H1 (cell line): ENCODE measurements at regions not wholly inside any gene's neighbourhood (a gene's known extent, or its start where the extent isn't known, plus 50 kb on each side); places are given as distances from the start of the nearest gene placed in this dataset.
A peak's percentile ranks its signal among the peaks of the same experiment; 100 is the strongest.

Experiments
- CTCF ChIA-PET: fragments of 300-600 bp; sonication (Branson Sonifier 250); formaldehyde crosslinking; loops from one replicate; lab custom pipeline; 2021; ENCODE audit not compliant: partially characterized antibody; lab: Charles Lee
- POLR2A ChIA-PET: fragments of 300-600 bp; sonication (Branson Sonifier 250); formaldehyde crosslinking; loops from one replicate; lab custom pipeline; 2021; ENCODE audit warnings: inconsistent platforms; ENCODE audit not compliant: partially characterized antibody; lab: Charles Lee
- DNase-seq, 2 experiments: peaks; one replicate each; pipeline versions ENCODE4 v3.0.0 to v3.0.0-alpha.2; 2010 to 2022; ENCODE audit warnings: low spot score in 2 of 2, low read depth in 1 of 2, mixed read lengths in 1 of 2
- FAIRE-seq: peaks from 2 replicates; lab custom pipeline; 2011; peaks lifted over from hg19 to GRCh38; lab: Jason Lieb, UNC
- H2AFZ ChIP-seq: 2 replicates; pipeline ENCODE4 v1.8.1; 2012; ENCODE audit warnings: low read length, inconsistent platforms
- H2AK5ac ChIP-seq: 2 replicates; pipeline ENCODE4 v1.6.1; 2013; ENCODE audit warnings: low read depth, low read length
- H2BK120ac ChIP-seq: replicated peaks from 2 replicates; pipeline ENCODE3; 2013; ENCODE audit warnings: low read depth, low read length, inconsistent platforms
- H2BK12ac ChIP-seq: 2 replicates; pipeline ENCODE4 v1.6.1; 2013; ENCODE audit warnings: low read depth, low read length
- H2BK15ac ChIP-seq: 2 replicates; pipeline ENCODE4 v1.6.1; 2013; ENCODE audit warnings: low read length
- H2BK20ac ChIP-seq: 2 replicates; pipeline ENCODE4 v1.6.1; 2013; ENCODE audit warnings: low read length
- H2BK5ac ChIP-seq: 2 replicates; pipeline ENCODE4 v1.6.1; 2013; ENCODE audit warnings: low read depth, low read length
- H3K14ac ChIP-seq: 2 replicates; pipeline ENCODE4 v1.6.1; 2013; ENCODE audit warnings: inconsistent platforms; ENCODE audit not compliant: insufficient read length
- H3K18ac ChIP-seq: 2 replicates; pipeline ENCODE4 v1.6.1; 2013; ENCODE audit warnings: low read length; ENCODE audit errors: extremely low read depth
- H3K23ac ChIP-seq: 2 replicates; pipeline ENCODE4 v1.6.1; 2013; ENCODE audit warnings: inconsistent platforms; ENCODE audit not compliant: insufficient read length
- H3K23me2 ChIP-seq: 2 replicates; pipeline ENCODE4 v1.6.1; 2013; ENCODE audit warnings: low read depth, low read length
- H3K27ac ChIP-seq: 2 replicates; pipeline ENCODE4 v1.6.1; 2011; ENCODE audit warnings: low read depth, low read length, inconsistent platforms
- H3K27me3 ChIP-seq, 4 experiments: replicated peaks in 1 of 4; 1 replicate in 1 of 4; 2 replicates in 3 of 4; pipeline versions ENCODE4 v1.6.1 to v1.8.1; 2011 to 2013; ENCODE audit warnings: low read length in 3 of 4, mild to moderate bottlenecking in 3 of 4, inconsistent platforms in 2 of 4, mixed read lengths in 2 of 4, moderate library complexity in 1 of 4; ENCODE audit not compliant: control insufficient read depth in 3 of 4, insufficient read depth in 3 of 4; ENCODE audit errors: extremely low read depth in 1 of 4
- H3K36me3 ChIP-seq, 4 experiments: 2 replicates each; pipeline versions ENCODE4 v1.6.1 to v1.8.1; 2011 to 2013; ENCODE audit warnings: mild to moderate bottlenecking in 4 of 4, low read length in 3 of 4, moderate library complexity in 2 of 4, control low read depth in 1 of 4, inconsistent platforms in 1 of 4; ENCODE audit not compliant: insufficient read depth in 4 of 4, control insufficient read depth in 2 of 4
- H3K4ac ChIP-seq: replicated peaks from 2 replicates; pipeline ENCODE3; 2013; ENCODE audit warnings: low read length, low read depth, mixed read lengths, inconsistent platforms; ENCODE audit not compliant: insufficient read length
- H3K4me1 ChIP-seq, 4 experiments: replicated peaks in 1 of 4; 1 replicate in 1 of 4; 2 replicates in 3 of 4; pipeline versions ENCODE4 v1.6.1 to v1.8.1; 2011 to 2013; ENCODE audit warnings: low read length in 3 of 4, inconsistent platforms in 2 of 4, mixed read lengths in 1 of 4; ENCODE audit not compliant: insufficient read depth in 4 of 4, control insufficient read depth in 3 of 4
- H3K4me2 ChIP-seq, 2 experiments: 2 replicates each; pipeline versions ENCODE4 v1.6.1 to v1.8.1; 2011 to 2013; ENCODE audit warnings: low read depth in 2 of 2, low read length in 2 of 2, control low read depth in 1 of 2, inconsistent platforms in 1 of 2, mild to moderate bottlenecking in 1 of 2; ENCODE audit not compliant: insufficient read depth in 1 of 2
- H3K4me3 ChIP-seq, 4 experiments: fragments of 200-600, 300-600 bp in 1 of 4; sonication (generic), shearing (Covaris generic), sonication (Bioruptor Twin) in 1 of 4; 2 replicates each; pipeline versions ENCODE4 v1.5.1 to v1.8.1; 2011 to 2016; ENCODE audit warnings: low read length in 4 of 4, low read depth in 3 of 4, control low read depth in 2 of 4, inconsistent platforms in 2 of 4, mild to moderate bottlenecking in 2 of 4, mixed read lengths in 1 of 4, moderate library complexity in 1 of 4; ENCODE audit not compliant: insufficient read depth in 2 of 4; ENCODE audit errors: extremely low read depth in 1 of 4
- H3K56ac ChIP-seq: replicated peaks from 2 replicates; pipeline ENCODE3; 2013; ENCODE audit warnings: low read depth, mild to moderate bottlenecking, mixed read lengths, low read length, inconsistent platforms; ENCODE audit not compliant: insufficient read length
- H3K79me1 ChIP-seq: 2 replicates; pipeline ENCODE4 v1.6.1; 2013; ENCODE audit warnings: low read depth, low read length, control low read depth
- H3K79me2 ChIP-seq, 2 experiments: 2 replicates each; pipeline versions ENCODE4 v1.6.1 to v1.8.1; 2012 to 2013; ENCODE audit warnings: low read length in 2 of 2, mild to moderate bottlenecking in 2 of 2, inconsistent platforms in 1 of 2; ENCODE audit not compliant: insufficient read depth in 2 of 2, control insufficient read depth in 1 of 2
- H3K9ac ChIP-seq, 4 experiments: replicated peaks in 1 of 4; 1 replicate in 1 of 4; 2 replicates in 3 of 4; pipeline versions ENCODE4 v1.6.1 to v1.8.1; 2011 to 2013; ENCODE audit warnings: low read depth in 3 of 4, low read length in 3 of 4, control low read depth in 2 of 4, mild to moderate bottlenecking in 2 of 4, moderate library complexity in 2 of 4, inconsistent platforms in 1 of 4; ENCODE audit errors: extremely low read depth in 1 of 4
- H3K9me3 ChIP-seq, 2 experiments: 2 replicates each; pipeline versions ENCODE4 v1.6.1 to v1.8.1; 2012 to 2013; ENCODE audit warnings: mild to moderate bottlenecking in 2 of 2, moderate library complexity in 2 of 2, control low read depth in 1 of 2, inconsistent platforms in 1 of 2, low read depth in 1 of 2, low read length in 1 of 2, mixed read lengths in 1 of 2; ENCODE audit not compliant: insufficient read depth in 2 of 2
- H4K20me1 ChIP-seq, 2 experiments: replicated peaks in 1 of 2; 2 replicates each; pipeline versions ENCODE3 to v1.8.1; 2011 to 2013; ENCODE audit warnings: inconsistent platforms in 2 of 2, low read length in 2 of 2, mild to moderate bottlenecking in 1 of 2; ENCODE audit not compliant: insufficient read depth in 2 of 2, control insufficient read depth in 1 of 2
- H4K5ac ChIP-seq: 2 replicates; pipeline ENCODE4 v1.6.1; 2013; ENCODE audit warnings: low read length, low read depth, mixed read lengths, inconsistent platforms; ENCODE audit not compliant: insufficient read length
- H4K8ac ChIP-seq: 2 replicates; pipeline ENCODE4 v1.8.0; 2013; ENCODE audit warnings: mild to moderate bottlenecking, moderate library complexity, low read length, inconsistent platforms; ENCODE audit not compliant: insufficient read depth; ENCODE audit errors: extremely low read depth
- H4K91ac ChIP-seq: replicated peaks from 2 replicates; pipeline ENCODE3; 2013; ENCODE audit warnings: low read length, mixed read lengths, inconsistent platforms; ENCODE audit not compliant: insufficient read length
- CREB1 ChIP-seq: IDR thresholded peaks from 2 replicates; pipeline ENCODE4 v1.6.1; 2012; ENCODE audit warnings: inconsistent platforms
- FOSL1 ChIP-seq: IDR thresholded peaks from 2 replicates; pipeline ENCODE4 v1.6.1; 2011; ENCODE audit warnings: mild to moderate bottlenecking, low read depth, low read length, moderate library complexity; ENCODE audit not compliant: insufficient read depth
- GTF2F1 ChIP-seq: IDR thresholded peaks from 2 replicates; pipeline ENCODE4 v1.6.1; 2012; ENCODE audit warnings: low read depth, low read length, improper control_type of control experiment, borderline replicate concordance
- JUN ChIP-seq: IDR thresholded peaks from 2 replicates; pipeline ENCODE4 v1.6.1; 2011; ENCODE audit warnings: low read depth, mild to moderate bottlenecking, improper control_type of control experiment, low read length
- POU5F1 ChIP-seq: IDR thresholded peaks from 2 replicates; pipeline ENCODE4 v1.6.1; 2011; ENCODE audit warnings: low read depth, mild to moderate bottlenecking, low read length, moderate library complexity
- RBBP5 ChIP-seq: IDR thresholded peaks from 2 replicates; pipeline ENCODE4 v1.7.1; 2012; ENCODE audit warnings: low read depth, mild to moderate bottlenecking, inconsistent platforms, low read length, moderate library complexity, borderline replicate concordance
- RFX5 ChIP-seq: IDR thresholded peaks from 2 replicates; pipeline ENCODE4 v1.6.1; 2011; ENCODE audit warnings: low read depth, low read length, improper control_type of control experiment, borderline replicate concordance
- SP2 ChIP-seq: IDR thresholded peaks from 2 replicates; pipeline ENCODE4 v1.6.1; 2012; ENCODE audit warnings: mild to moderate bottlenecking, low read length, inconsistent platforms
- SRF ChIP-seq: IDR thresholded peaks from 2 replicates; pipeline ENCODE4 v1.6.1; 2011; ENCODE audit warnings: mild to moderate bottlenecking, low read depth, low read length, moderate library complexity
- TBP ChIP-seq: IDR thresholded peaks from 2 replicates; pipeline ENCODE4 v1.6.1; 2011; ENCODE audit warnings: low read depth, low read length, improper control_type of control experiment
- USF2 ChIP-seq: IDR thresholded peaks from 2 replicates; pipeline ENCODE4 v1.6.1; 2011; ENCODE audit warnings: low read length, improper control_type of control experiment
- YY1 ChIP-seq: IDR thresholded peaks from 2 replicates; pipeline ENCODE4 v1.6.1; 2011; ENCODE audit warnings: low read depth, mild to moderate bottlenecking, low read length
- WGBS, 2 experiments: shearing (Covaris generic) in 1 of 2; methylation state at CpG; one replicate each; pipeline versions ENCODE4 v1.1.6 to v1.1.7; 2013 to 2015; ENCODE audit warnings: low lambda C conversion rate in 2 of 2, mixed read lengths in 2 of 2, inconsistent platforms in 1 of 2, low coverage in 1 of 2, missing lambda C conversion rate in 1 of 2; ENCODE audit not compliant: insufficient replicate concordance in 2 of 2, insufficient coverage in 1 of 2, insufficient read length in 1 of 2; ENCODE audit errors: extremely low coverage in 1 of 2, missing lambda C conversion rate in 1 of 2; 5-methylcytosine and 5-hydroxymethylcytosine counted together

GRCh38 chr4:138867404-138867803 is 148.2 kb upstream of the NOCT start:
- FAIRE-seq (no peak), DNase-seq (no peak)
- H3K79me1 ChIP-seq, result no peaks in the 10 kb centered on the region
- no peak overlapping the region for H4K91ac ChIP-seq
- ChIA-PET POLR2A (no interaction called here), CTCF (interaction anchor here (1.1 kb wide), 1 partner anchor 8 kb away, joined by 3 read pairs; no protein-coding TSS in a partner anchor)
- no peak overlapping the region for H2BK120ac ChIP-seq
- no peak overlapping the region for H4K5ac ChIP-seq
- peak overlapping the region; percentile 18; the same call in 1 of the 2 replicates for H2AK5ac ChIP-seq
- no peak overlapping the region for H4K8ac ChIP-seq
- H2BK5ac ChIP-seq, result no peak overlapping the region
- TF ChIP-seq YY1 (no peak), SRF (no peak), CREB1 (no peak), POU5F1 (no peak), GTF2F1 (no peak), RFX5 (no peak), USF2 (no peak), SP2 (no peak), TBP (no peak), FOSL1 (no peak), JUN (no peak), RBBP5 (no peak)
- H3K18ac ChIP-seq, result no peak overlapping the region
- H3K4me1 ChIP-seq, result peaks cover 3 to 7% (median 4%) of the 10 kb centered on the region in 4 experiments; a peak in 6 of 7 replicates
- H3K4ac ChIP-seq, result no peak overlapping the region
- H3K23me2 ChIP-seq, result peaks cover 7% of the 10 kb centered on the region; the same call in 1 of the 2 replicates
- no peak overlapping the region for H3K4me2 ChIP-seq
- H3K56ac ChIP-seq, result peak overlapping the region; percentile 94
- no peaks in the 10 kb centered on the region for H3K36me3 ChIP-seq
- H3K27me3 ChIP-seq, result no peaks in the 10 kb centered on the region
- H2BK12ac ChIP-seq, result 0 out of 2 replicates have a peak overlapping the region, but pooled peaks have one; percentile 3
- no peaks in the 10 kb centered on the region for H3K79me2 ChIP-seq
- WGBS, 2 experiments, result 88% methylated on average over 6 of the region's 6 CpGs; no CpG with 5 or more reads in 1 of the 2 experiments
- H3K9ac ChIP-seq, result no peak overlapping the region; a peak in 1 of 7 replicates
- peak overlapping the region; percentile 73; the same call in 1 of the 2 replicates for H2BK15ac ChIP-seq
- H2BK20ac ChIP-seq, result peak overlapping the region; percentile 83; the same call in 1 of the 2 replicates
- H4K20me1 ChIP-seq, result peaks cover 0 to 3% of the 10 kb centered on the region in 2 experiments
- no peaks in the 10 kb centered on the region for H3K9me3 ChIP-seq
- no peak overlapping the region for H3K23ac ChIP-seq
- no peak overlapping the region for H2AFZ ChIP-seq
- no peak overlapping the region for H3K14ac ChIP-seq
- no peak overlapping the region for H3K4me3 ChIP-seq
- no peak overlapping the region for H3K27ac ChIP-seq
